Neural progenitor cell (in vitro differentiated cells): ENCODE measurements at regions not wholly inside any gene's neighbourhood (a gene's known extent, or its start where the extent isn't known, plus 50 kb on each side); places are given as distances from the start of the nearest gene placed in this dataset.

ENCODE experiments used
- DNase-seq: peaks from one replicate; pipeline ENCODE4 v3.0.0-alpha.2; 2016; ENCODE audit warnings: low spot score
- H2AFZ ChIP-seq: fragments of 200-600 bp; sonication (generic); replicated peaks from 2 replicates; pipeline ENCODE4 v1.6.1; 2016; ENCODE audit warnings: antibody characterized with exemption
- H3F3A ChIP-seq: fragments of 200-600 bp; sonication (generic); 2 replicates; pipeline ENCODE4 v1.6.1; 2016; ENCODE audit warnings: antibody characterized with exemption, low read depth
- H3K27ac ChIP-seq: fragments of 200-600 bp; sonication (generic); 2 replicates; pipeline ENCODE4 v1.5.1; 2016; ENCODE audit warnings: mild to moderate bottlenecking
- H3K27me3 ChIP-seq: fragments of 200-600 bp; sonication (generic); 2 replicates; pipeline ENCODE4 v1.6.1; 2016; ENCODE audit warnings: mild to moderate bottlenecking, moderate library complexity
- H3K36me3 ChIP-seq: fragments of 200-600 bp; sonication (generic); 2 replicates; pipeline ENCODE4 v1.5.1; 2016
- H3K4me1 ChIP-seq: fragments of 200-600 bp; sonication (generic); 2 replicates; pipeline ENCODE4 v1.6.1; 2016; ENCODE audit warnings: mixed run types
- H3K4me2 ChIP-seq: fragments of 200-600 bp; sonication (generic); 2 replicates; pipeline ENCODE4 v1.6.1; 2016
- H3K4me3 ChIP-seq: fragments of 200-600 bp; sonication (generic); 2 replicates; pipeline ENCODE4 v1.5.1; 2016
- H3K79me2 ChIP-seq: fragments of 200-600 bp; sonication (generic); 2 replicates; pipeline ENCODE4 v1.6.1; 2016; ENCODE audit warnings: low read depth
- H3K9ac ChIP-seq: fragments of 200-600 bp; sonication (generic); 2 replicates; pipeline ENCODE4 v1.6.1; 2016
- H3K9me3 ChIP-seq: fragments of 200-600 bp; sonication (generic); 2 replicates; pipeline ENCODE4 v1.5.1; 2016; ENCODE audit warnings: low read depth
- H4K20me1 ChIP-seq: fragments of 200-600 bp; sonication (generic); 2 replicates; pipeline ENCODE4 v1.6.1; 2016; ENCODE audit warnings: low read depth
- H3K27ac Mint-ChIP-seq: 3 replicates; pipeline ENCODE4 v1.8.0; 2021; ENCODE audit warnings: mixed read lengths
- H3K27me3 Mint-ChIP-seq: 2 replicates; pipeline ENCODE4 v1.8.0; 2022; ENCODE audit warnings: low read depth, mild to moderate bottlenecking, inconsistent platforms, moderate library complexity, mixed read lengths; ENCODE audit not compliant: insufficient read depth
- H3K36me3 Mint-ChIP-seq: 3 replicates; pipeline ENCODE4 v1.8.0; 2021; ENCODE audit warnings: mixed read lengths
- H3K4me1 Mint-ChIP-seq: 3 replicates; pipeline ENCODE4 v1.8.0; 2021; ENCODE audit warnings: mixed read lengths
- H3K4me3 Mint-ChIP-seq: 3 replicates; pipeline ENCODE4 v1.8.0; 2021; ENCODE audit warnings: mild to moderate bottlenecking, moderate library complexity, mixed read lengths
- H3K9me3 Mint-ChIP-seq: 3 replicates; pipeline ENCODE4 v1.8.0; 2020; ENCODE audit warnings: mixed read lengths
- CTCF ChIP-seq: fragments of 200-600 bp; sonication (generic); IDR thresholded peaks from 2 replicates; pipeline ENCODE4 v1.5.1; 2017; ENCODE audit warnings: antibody characterized with exemption, mild to moderate bottlenecking
- EZH2 ChIP-seq: fragments of 200-600 bp; sonication (generic); IDR thresholded peaks from 2 replicates; pipeline ENCODE4 v1.6.1; 2017; ENCODE audit warnings: antibody characterized with exemption, mild to moderate bottlenecking, moderate library complexity
- EZH2phosphoT487 ChIP-seq: fragments of 200-600 bp; sonication (generic); IDR thresholded peaks from 2 replicates; pipeline ENCODE4 v1.6.1; 2017; ENCODE audit warnings: antibody characterized with exemption

GRCh38 chrX:110436523-110436922, 77.9 kb downstream of the RTL9 start:
- H3K4me1 ChIP-seq: no peaks in the 10 kb centered on the region
- H3K27ac Mint-ChIP-seq: peak overlapping the region; percentile 53
- no peak overlapping the region for H3K27ac ChIP-seq
- no peaks in the 10 kb centered on the region for H3K9me3 Mint-ChIP-seq
- TF ChIP-seq CTCF (no peak), EZH2 (no peak), EZH2phosphoT487 (no peak)
- no peaks in the 10 kb centered on the region for H4K20me1 ChIP-seq
- H3K4me3 ChIP-seq: no peak overlapping the region
- H3K27me3 ChIP-seq: no peaks in the 10 kb centered on the region
- no peak overlapping the region for H3K4me2 ChIP-seq
- peaks cover 74% of the 10 kb centered on the region for H3K4me1 Mint-ChIP-seq
- H3K4me3 Mint-ChIP-seq: no peak overlapping the region
- H3F3A ChIP-seq: no peaks in the 10 kb centered on the region
- no peaks in the 10 kb centered on the region for H3K9me3 ChIP-seq
- H3K9ac ChIP-seq: no peak overlapping the region
- no peak for DNase-seq
- H3K36me3 Mint-ChIP-seq: no peaks in the 10 kb centered on the region
- H3K36me3 ChIP-seq: no peaks in the 10 kb centered on the region
- peaks cover 3% of the 10 kb centered on the region for H3K27me3 Mint-ChIP-seq
- H3K79me2 ChIP-seq: no peaks in the 10 kb centered on the region
- no peak overlapping the region for H2AFZ ChIP-seq

- H3K27ac Mint-ChIP-seq: no peak overlapping the region
- no peak overlapping the region for H3K4me3 ChIP-seq
Measured at GRCh38 chrX:110437686-110438085, 79.0 kb downstream of the RTL9 start.

GRCh38 chrX:110440016-110440805, 81.6 kb downstream of the RTL9 start:
- no peaks in the 10 kb centered on the region for H3K36me3 ChIP-seq
- no peak overlapping the region for H3K27ac ChIP-seq
- no peak for DNase-seq
- H3K4me2 ChIP-seq: no peak overlapping the region
- Mint-ChIP-seq H3K36me3 (no peaks in the 10 kb centered on the region), H3K27me3 (peaks cover 3% of the 10 kb centered on the region), H3K27ac (peak overlapping the region; percentile 68), H3K4me1 (peaks cover 60% of the 10 kb centered on the region), H3K4me3 (no peak overlapping the region), H3K9me3 (no peaks in the 10 kb centered on the region)
- no peak overlapping the region for H3K9ac ChIP-seq
- H3K79me2 ChIP-seq: no peaks in the 10 kb centered on the region
- H3K4me3 ChIP-seq: no peak overlapping the region
- no peaks in the 10 kb centered on the region for H3K27me3 ChIP-seq
- H3K4me1 ChIP-seq: no peaks in the 10 kb centered on the region
- H2AFZ ChIP-seq: no peak overlapping the region
- no peaks in the 10 kb centered on the region for H3K9me3 ChIP-seq
- TF ChIP-seq EZH2phosphoT487 (no peak), EZH2 (no peak), CTCF (no peak)
- H4K20me1 ChIP-seq: no peaks in the 10 kb centered on the region
- H3F3A ChIP-seq: no peaks in the 10 kb centered on the region

More at GRCh38 chrX:110437686-110438085, 79.0 kb downstream of the RTL9 start:
- TF ChIP-seq EZH2phosphoT487: no peak
- TF ChIP-seq CTCF: no peak
- no peak for TF ChIP-seq EZH2
- Histone ChIP-seq H3K36me3 (no peaks in the 10 kb centered on the region), H3K79me2 (no peaks in the 10 kb centered on the region), H3K9me3 (no peaks in the 10 kb centered on the region), H3K4me2 (no peak overlapping the region), H3F3A (no peaks in the 10 kb centered on the region), H4K20me1 (no peaks in the 10 kb centered on the region), H3K27me3 (no peaks in the 10 kb centered on the region), H3K4me1 (no peaks in the 10 kb centered on the region), H3K9ac (no peak overlapping the region), H2AFZ (no peak overlapping the region), H3K27ac (no peak overlapping the region)
- Mint-ChIP-seq H3K4me1 (peaks cover 66% of the 10 kb centered on the region), H3K4me3 (no peak overlapping the region), H3K9me3 (no peaks in the 10 kb centered on the region), H3K27me3 (peaks cover 3% of the 10 kb centered on the region), H3K36me3 (no peaks in the 10 kb centered on the region)
- DNase-seq: no peak
